NCI-H2029 (cell line): ENCODE measurements at regions not wholly inside any gene's neighbourhood (a gene's known extent, or its start where the extent isn't known, plus 50 kb on each side); places are given as distances from the start of the nearest gene placed in this dataset.

Experiments
- DNase-seq: peaks from one replicate; lab custom pipeline; 2025; lab: John Stamatoyannopoulos, UW

GRCh38 chr2:74065456-74065855 lies 80.7 kb downstream of the TET3 start:
- no peak for DNase-seq

GRCh38 chr2:74066491-74067203 lies 81.1 kb downstream of the BOLA3 start:
- DNase-seq = no peak

- DNase-seq = no peak
Measured at GRCh38 chr2:74067221-74067747, 80.4 kb downstream of the BOLA3 start.

GRCh38 chr2:74070991-74071390 lies 76.7 kb downstream of the BOLA3 start:
- no peak for DNase-seq

- no peak for DNase-seq
Measured at GRCh38 chr2:74071426-74071825, 76.3 kb downstream of the BOLA3 start.

GRCh38 chr2:74072565-74072964 lies 75.1 kb downstream of the BOLA3 start:
- no peak for DNase-seq

- DNase-seq = no peak
Measured at GRCh38 chr2:74074487-74074886, 73.2 kb downstream of the BOLA3 start.

- no peak for DNase-seq
Measured at GRCh38 chr2:74076074-74076470, 71.6 kb downstream of the BOLA3 start.

GRCh38 chr2:74077636-74078035 lies 70.1 kb downstream of the BOLA3 start:
- DNase-seq = no peak

GRCh38 chr2:74078466-74078865 lies 69.2 kb downstream of the BOLA3 start:
- DNase-seq = no peak

GRCh38 chr2:74079522-74080341 lies 68.0 kb downstream of the BOLA3 start:
- no peak for DNase-seq

- no peak for DNase-seq
Measured at GRCh38 chr2:74080346-74080745, 67.4 kb downstream of the BOLA3 start.

GRCh38 chr2:74081030-74081762 lies 66.5 kb downstream of the BOLA3 start:
- no peak for DNase-seq

- no peak for DNase-seq
Measured at GRCh38 chr2:74081763-74082110, 66.0 kb downstream of the BOLA3 start.

GRCh38 chr2:74083750-74084149 lies 64.0 kb downstream of the BOLA3 start:
- no peak for DNase-seq
